ENCODE measurements at regions not wholly inside any gene's neighbourhood (a gene's known extent, or its start where the extent isn't known, plus 50 kb on each side); places are given as distances from the start of the nearest gene placed in this dataset.

GRCh38 chr2:106631281-106631680 is 144.1 kb downstream of the CD8B2 start:
- FAIRE-seq, result no peak

DNA sequence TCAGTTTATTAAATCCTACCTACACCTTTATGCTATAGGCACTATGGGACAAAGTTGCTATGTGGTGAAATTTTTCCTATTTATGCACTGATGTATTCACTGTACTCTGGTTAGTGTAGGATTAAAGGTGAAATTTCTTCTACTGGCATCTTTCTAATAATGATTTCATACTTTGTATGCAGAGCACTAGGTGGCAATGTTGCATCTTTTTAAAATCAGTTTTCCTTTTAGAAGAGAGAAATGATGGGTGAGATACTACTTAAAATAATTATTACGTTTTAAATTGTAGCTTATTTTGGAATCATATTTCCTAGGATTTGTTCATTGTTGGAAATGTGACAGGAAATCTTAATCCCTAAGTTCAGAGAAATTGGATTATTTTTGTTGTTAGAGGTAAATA is 150.9 kb downstream of the CD8B2 start:
- peak; percentile 95 for FAIRE-seq

GRCh38 chr2:106638580-106638979 is 151.4 kb downstream of the CD8B2 start:
- no peak for FAIRE-seq

- FAIRE-seq, result no peak
These were observed 155.5 kb downstream of the CD8B2 start for GRCh38 chr2:106642679-106643078.

GRCh38 chr2:106644623-106645022 is 157.5 kb downstream of the CD8B2 start:
- FAIRE-seq, result no peak

GRCh38 chr2:106646605-106647004 is 159.4 kb downstream of the CD8B2 start:
- no peak for FAIRE-seq

DNA sequence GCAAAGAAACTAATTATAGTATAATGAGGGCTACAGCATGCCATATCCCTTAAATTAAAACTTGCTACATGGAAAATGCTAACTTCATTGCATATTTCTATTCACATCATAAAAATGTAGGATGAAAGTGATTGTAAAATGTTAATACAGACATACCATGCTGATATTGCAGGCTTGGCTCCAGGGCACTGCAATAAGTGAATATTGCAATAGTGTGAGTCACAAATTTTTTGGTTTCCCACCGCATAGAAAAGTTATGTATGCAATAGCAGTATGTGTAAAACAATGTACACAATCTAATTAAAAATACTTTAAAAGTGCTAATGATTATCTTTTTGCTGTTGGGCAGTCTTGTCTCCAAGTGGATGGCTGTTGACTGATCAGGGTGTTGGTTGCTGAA is 162.1 kb downstream of the CD8B2 start:
- FAIRE-seq, result no peak

GRCh38 chr2:106653465-106653864 is 166.3 kb downstream of the CD8B2 start:
- no peak for FAIRE-seq

DNA sequence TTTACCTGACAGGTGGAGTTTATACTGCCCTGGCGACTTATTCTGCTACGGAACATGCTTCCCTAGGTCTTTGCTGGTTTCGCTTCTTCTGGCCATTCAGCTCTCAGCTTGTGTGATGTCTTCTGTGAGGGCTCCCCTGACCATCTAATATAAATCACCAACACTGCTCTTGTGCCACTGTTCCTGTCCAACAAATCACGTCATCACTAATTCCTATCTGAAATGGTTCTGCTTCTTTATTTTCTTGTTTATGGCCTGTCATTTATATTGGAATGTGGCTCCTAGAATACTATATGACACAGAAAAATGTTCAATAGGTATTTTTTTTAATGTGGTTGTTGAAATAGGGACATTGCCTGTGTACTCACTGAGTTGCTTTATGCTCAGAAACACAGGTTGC is 171.5 kb downstream of the CD8B2 start:
- no peak for FAIRE-seq

DNA sequence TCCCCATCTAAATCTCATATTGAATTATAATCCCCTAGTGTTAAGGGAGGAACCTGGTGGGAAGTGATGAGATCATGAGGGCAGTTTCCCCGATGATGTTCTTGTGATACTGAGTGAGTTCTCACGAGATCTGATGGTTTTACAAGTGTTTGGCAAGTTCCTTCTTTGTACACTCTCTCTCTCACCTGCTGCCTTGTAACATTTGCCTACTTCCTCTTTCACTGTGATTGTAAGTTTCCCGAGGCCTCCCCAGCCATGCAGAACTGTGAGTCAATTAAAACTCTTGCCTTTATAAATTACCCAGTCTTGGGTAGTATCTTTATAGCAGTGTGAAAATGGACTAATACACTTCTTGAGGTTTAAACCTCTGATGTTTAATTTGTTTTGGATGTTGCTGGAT is 177.5 kb downstream of the CD8B2 start:
- no peak for FAIRE-seq

DNA sequence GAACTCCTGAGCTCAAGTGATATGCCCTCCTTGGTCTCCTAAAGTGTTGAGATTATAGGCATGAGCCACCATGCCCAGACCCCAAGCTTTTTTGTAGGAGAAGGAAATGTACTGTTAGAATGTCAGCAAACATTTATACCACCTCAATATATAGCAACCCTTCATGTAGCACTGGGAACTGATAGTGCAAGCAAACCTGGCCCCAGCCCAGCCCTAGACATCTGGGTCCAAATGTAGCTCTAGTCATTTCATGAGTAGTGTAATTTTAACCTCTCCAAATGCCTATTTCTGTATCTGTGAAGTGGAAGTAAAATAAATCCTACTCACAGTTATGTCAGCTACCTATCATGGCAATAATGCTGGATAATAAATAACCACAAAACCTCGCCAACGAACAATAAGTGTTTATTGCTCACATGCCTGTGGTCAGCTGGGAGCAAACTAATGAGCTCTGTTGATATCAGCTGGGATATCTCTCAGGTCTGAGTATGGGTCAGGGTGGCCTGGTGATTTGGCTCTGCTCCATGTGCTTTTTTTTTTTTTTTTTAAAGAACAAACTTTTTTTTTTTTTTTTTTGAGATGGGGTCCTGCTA is 180.4 kb downstream of the CD8B2 start:
- FAIRE-seq, result no peak

DNA sequence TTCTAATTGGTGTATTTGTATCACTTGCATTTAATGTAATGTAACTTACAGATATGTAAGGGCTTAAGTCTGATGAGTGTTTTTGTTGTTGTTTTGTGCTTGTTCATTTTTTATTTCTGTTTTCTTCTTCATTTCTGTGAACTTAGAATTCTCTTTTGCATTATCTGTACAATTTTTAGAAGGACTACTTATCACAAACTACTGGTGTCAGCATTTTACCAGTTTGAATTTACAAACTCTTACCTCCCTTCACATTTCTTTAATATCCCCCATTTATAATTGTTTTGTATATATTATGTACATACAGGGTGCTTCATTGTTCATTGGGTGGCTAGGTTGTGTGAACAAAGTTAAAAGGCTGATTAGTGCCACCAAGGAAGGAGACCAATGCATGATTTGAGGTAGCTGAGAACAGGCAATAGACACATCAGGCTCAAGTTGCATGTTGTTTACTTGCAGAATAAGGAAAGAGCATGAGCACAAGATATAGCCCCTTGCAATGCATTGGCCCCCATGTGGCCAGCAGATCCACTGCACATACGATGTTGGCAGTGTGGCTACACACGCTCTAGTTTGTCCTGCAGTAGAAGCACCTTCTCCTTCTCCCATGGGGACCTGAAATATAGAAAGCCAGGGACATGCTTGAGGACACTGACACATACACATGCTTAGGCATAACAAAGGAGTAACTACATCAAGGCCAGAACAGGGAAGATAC is 198.2 kb downstream of the CD8B2 start:
- FAIRE-seq, result no peak

DNA sequence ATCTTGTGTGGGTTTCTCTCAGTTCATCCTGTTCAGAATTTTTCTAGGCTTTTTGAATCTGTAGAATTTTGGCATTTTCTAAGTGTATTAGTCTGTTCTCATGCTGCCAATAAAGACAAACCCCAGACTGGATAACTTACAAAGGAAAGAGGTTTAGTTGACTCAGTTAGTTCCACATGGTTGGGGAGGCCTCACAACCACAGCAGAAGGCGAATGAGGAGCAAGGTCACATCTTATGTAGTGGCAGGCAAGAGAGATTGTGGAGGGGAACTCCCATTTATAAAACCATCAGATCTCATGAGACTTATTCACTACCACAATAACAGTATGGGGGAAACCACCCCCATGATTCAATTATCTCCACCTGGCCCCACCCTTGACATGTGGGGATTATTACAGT is 199.2 kb downstream of the ST6GAL2 start:
- FAIRE-seq, result no peak

DNA sequence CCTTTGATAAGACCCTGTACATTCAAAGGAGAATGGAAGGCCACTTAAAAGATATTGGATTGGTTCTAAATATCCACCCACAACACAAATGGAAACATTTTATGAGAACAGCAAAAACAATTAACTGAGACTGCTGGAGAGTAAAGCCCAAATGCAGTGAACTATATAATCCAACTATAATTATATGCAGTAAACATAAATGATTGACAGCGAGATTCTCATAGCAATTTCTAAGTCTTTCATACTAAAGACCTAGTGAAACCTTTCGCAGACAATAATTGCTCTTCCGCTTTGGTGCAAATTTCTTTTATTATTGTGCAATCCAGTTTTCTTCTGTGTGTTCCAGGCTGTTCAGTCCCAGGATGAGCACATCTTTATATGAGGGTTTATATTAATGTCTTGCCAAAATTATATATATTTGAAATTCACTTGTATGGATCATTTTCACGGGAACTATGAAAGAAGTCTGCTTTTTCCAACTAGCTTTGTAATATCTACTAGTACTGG is 190.9 kb downstream of the ST6GAL2 start:
- no peak for FAIRE-seq

DNA sequence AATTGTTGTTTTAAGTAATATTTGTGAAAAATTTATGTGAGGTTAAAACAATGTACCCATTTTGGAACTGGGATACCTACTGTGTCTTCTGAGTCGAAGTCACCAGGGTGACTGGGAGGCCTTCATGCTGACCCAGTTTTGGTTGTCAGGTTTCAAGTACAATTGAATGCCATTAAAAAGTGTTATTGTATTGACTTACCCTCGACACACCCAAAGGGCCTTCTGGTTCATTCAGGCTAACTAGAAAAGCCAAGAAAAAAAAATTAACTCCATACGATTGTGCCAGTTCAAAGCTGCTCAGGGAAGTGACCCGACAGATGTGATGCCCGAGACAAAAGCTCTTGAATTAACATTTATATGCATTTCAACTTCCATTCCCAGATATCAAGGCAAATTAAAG is 190.0 kb downstream of the ST6GAL2 start:
- FAIRE-seq, result no peak

DNA sequence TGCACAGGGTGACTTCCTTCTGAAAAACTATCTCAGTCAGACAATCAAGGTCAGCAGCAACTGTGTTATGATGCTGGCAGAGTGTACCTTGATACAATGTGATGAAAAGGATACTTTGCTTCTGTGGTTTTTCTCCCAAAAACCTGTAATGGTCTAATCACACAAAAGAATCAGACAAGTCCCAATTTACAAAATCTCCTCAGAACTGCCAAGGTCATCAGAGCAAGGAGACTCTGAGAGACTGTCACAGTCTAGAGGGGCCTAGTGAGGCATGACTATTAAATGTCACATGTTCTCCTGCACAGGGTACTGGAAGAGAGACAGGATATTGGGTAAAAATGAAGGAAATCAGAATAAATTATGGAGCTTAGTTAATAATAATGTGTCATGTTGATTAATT is 185.4 kb downstream of the ST6GAL2 start:
- FAIRE-seq, result no peak

DNA sequence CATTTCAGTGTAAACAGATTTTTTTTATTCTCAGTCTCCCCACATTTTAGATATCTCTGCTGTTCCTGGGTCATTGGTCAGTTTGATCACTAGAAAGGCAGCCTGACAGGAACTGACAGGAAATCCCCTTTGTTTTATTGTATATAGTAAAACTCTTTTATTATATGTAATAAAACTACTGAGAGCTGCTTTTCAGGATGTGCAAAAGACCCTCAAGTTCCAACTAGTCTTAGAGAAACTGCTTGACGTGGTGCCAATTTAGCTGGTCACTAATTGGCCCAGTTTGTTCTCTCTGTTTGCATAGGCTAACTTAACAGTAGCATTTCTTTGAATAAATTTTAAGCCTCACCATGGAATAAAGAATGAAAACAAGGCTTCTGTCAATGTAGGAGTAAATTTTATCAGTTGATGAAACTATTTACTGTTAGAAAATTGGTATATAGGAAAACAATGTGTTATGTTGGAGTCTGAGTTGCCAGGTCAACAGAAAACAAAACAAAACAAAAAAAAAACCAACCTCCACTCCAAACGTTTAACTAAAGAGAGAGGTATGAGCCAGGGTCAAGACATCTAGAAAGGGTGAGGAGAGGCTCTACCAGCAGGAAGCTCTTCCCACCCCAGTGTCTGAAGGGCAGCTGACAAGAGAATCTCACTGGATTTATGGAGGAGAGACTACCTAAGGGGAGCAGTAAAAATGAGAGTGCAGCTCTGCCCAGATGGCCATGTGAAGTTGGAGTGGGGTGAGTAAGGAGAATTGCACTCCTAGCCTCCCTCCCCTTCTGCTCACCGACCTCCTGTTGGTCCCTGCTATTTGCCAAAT is 184.6 kb downstream of the ST6GAL2 start:
- no peak for FAIRE-seq

GRCh38 chr2:106703161-106703560 is 182.8 kb downstream of the ST6GAL2 start:
- no peak for FAIRE-seq

- no peak for FAIRE-seq
These were observed 181.2 kb downstream of the ST6GAL2 start for GRCh38 chr2:106704798-106705197.

GRCh38 chr2:106705877-106706276 is 180.1 kb downstream of the ST6GAL2 start:
- FAIRE-seq, result no peak

DNA sequence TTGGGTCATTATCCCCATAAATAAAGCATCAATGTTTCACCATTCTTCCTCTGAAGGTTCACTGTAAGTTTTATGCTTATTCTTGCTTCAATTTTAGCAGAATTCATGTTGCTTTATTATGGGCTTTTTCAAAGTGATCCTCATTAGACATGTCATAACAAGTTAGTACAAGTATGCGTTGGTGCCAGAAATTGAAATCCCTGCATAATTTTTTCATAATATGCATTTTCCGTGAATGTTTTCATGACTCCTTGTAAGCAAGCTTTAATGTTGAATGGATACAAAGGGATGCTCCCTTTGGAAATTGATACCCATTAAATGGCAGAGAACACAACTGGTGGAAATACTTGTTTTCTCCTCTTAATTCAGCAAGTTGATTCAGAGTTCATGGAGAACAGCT is 179.7 kb downstream of the ST6GAL2 start:
- FAIRE-seq, result no peak

DNA sequence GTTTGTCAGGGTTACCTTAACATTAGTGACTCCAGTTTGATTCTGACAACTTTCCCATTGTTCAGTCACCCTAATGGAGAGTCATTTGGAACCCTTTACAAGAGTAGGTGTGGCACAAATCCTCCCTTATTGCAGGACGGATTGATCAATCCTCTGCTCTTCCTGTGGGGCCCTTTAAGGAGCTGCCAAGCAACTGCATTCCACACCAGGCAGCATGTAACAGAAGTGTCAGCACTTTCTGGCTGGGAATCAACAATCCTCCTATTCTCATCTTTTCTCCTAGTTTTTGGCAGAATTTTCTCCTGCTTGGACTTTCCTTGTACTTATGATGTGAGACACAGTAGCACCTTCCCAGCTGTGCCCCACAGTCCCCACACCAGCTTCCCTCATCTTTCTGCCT is 177.8 kb downstream of the ST6GAL2 start:
- FAIRE-seq, result no peak

DNA sequence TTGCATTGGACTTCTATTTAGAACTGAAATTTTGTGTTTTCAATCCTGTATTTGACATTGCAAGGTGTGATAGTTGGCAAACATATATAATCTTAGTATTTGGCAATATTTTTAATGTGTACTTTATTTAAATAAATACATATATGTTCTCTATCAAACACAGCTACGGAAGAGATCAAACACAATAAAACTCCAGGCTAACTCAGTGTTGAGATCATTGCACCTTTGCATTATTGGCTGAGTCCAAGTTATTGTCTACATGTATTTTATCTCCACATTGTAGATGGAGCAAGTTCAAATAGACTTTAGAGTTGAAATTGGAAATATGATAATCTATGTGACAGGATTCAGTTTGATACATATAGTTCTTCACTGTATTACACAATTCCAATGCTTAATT is 176.7 kb downstream of the ST6GAL2 start:
- no peak for FAIRE-seq

GRCh38 chr2:106719222-106719621 is 166.7 kb downstream of the ST6GAL2 start:
- no peak for FAIRE-seq

Data from A204.1 (cell line).